B cell (primary cell): ENCODE measurements at regions not wholly inside any gene's neighbourhood (a gene's known extent, or its start where the extent isn't known, plus 50 kb on each side); places are given as distances from the start of the nearest gene placed in this dataset.

Experiments used
- EZH2 ChIP-seq: IDR thresholded peaks from 2 replicates; pipeline ENCODE4 v1.6.1; 2012; ENCODE audit warnings: borderline replicate concordance, low read depth, mild to moderate bottlenecking, moderate library complexity, low read length; ENCODE audit not compliant: insufficient read depth, poor library complexity, severe bottlenecking
- TF ChIP-seq, protein P1 (sequence below): fragments of 200-600 bp; IDR thresholded peaks from one replicate; pipeline ENCODE4 v1.8.0; 2022; ENCODE audit warnings: antibody characterized with exemption, mild to moderate bottlenecking

DNA sequence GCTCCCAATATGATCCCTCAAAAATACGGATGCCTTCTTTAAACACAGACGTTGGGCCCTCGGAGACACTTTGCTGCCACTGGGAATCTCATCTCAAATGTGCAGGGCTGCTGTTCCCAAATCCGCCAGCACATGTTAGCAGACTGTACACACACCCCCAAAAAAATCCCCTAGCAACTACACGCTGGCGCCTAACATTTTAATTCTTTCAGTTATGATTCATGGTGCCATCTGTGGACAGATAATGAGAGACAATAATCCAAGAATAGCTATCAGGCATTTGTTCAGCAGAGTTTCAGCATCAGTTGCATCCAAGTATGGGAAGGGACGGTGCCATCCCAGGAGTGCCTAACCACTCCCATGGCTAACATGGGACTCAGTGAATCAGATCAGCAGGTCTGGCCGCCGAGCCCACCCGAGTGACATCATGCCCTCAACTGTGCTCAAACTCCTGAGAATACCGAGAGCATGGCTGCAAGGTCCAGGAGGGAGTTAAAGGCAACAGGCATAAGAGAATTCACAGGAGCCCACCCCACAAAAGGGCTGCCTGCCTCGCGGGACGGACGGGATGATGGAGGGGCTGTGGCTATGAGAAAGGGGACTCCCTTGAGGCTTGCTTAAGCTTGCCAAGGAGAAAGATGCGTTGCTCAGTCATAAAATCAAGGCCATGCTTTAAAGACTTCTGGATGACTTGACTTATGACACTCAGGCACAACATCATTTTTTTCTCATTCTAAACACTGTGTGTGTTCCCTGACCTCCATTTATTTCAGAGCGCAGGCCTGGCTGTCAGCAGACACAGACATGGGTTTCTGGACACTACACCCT is 337.0 kb downstream of the SHANK2 start:
- TF ChIP-seq EZH2: no peak
- TF ChIP-seq, protein P1, sequence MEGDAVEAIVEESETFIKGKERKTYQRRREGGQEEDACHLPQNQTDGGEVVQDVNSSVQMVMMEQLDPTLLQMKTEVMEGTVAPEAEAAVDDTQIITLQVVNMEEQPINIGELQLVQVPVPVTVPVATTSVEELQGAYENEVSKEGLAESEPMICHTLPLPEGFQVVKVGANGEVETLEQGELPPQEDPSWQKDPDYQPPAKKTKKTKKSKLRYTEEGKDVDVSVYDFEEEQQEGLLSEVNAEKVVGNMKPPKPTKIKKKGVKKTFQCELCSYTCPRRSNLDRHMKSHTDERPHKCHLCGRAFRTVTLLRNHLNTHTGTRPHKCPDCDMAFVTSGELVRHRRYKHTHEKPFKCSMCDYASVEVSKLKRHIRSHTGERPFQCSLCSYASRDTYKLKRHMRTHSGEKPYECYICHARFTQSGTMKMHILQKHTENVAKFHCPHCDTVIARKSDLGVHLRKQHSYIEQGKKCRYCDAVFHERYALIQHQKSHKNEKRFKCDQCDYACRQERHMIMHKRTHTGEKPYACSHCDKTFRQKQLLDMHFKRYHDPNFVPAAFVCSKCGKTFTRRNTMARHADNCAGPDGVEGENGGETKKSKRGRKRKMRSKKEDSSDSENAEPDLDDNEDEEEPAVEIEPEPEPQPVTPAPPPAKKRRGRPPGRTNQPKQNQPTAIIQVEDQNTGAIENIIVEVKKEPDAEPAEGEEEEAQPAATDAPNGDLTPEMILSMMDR: no peak
